Body of pancreas (tissue), 4 donors: ENCODE measurements at regions not wholly inside any gene's neighbourhood (a gene's known extent, or its start where the extent isn't known, plus 50 kb on each side); places are given as distances from the start of the nearest gene placed in this dataset.
"Not testable (repeated sequence)": the region's sequence is repeated elsewhere in the genome, so short reads cannot be mapped to it uniquely, and the experiment has no call there.

Source experiments
- ATAC-seq: fragments of 150-250 bp; one replicate; pipeline ENCODE4 v1.9.1; 2016
- DNase-seq, 4 donors: peaks; one replicate each; pipeline ENCODE4 v3.0.0-alpha.2; 2019
- H3K27ac ChIP-seq, 4 donors: fragments of 200-600 bp; sonication (generic); 1 replicate in 3 of 4; 2 replicates in 1 of 4; pipeline versions ENCODE4 v1.5.1 to v1.6.1; 2016 to 2019; ENCODE audit warnings: mild to moderate bottlenecking in 1 of 4, mixed read lengths in 1 of 4, moderate library complexity in 1 of 4
- H3K27me3 ChIP-seq, 2 donors: fragments of 200-600 bp; sonication (generic); one replicate each; pipeline ENCODE4 v1.6.0; 2016; ENCODE audit warnings: mild to moderate bottlenecking in 1 of 2
- H3K36me3 ChIP-seq, 2 donors: fragments of 200-600 bp; sonication (generic); replicated peaks in 1 of 2; 2 replicates each; pipeline ENCODE4 v1.5.1; 2016; ENCODE audit warnings: low read depth in 2 of 2; ENCODE audit not compliant: insufficient read depth in 1 of 2
- H3K4me1 ChIP-seq: fragments of 200-600 bp; sonication (generic); one replicate; pipeline ENCODE4 v1.6.0; 2016
- H3K4me3 ChIP-seq, 2 donors: fragments of 200-600 bp; sonication (generic); 1 replicate in 1 of 2; 2 replicates in 1 of 2; pipeline ENCODE4 v1.5.1; 2016 to 2019
- H3K9me3 ChIP-seq, 3 donors: fragments of 200-600 bp; sonication (generic); 1 replicate in 2 of 3; 2 replicates in 1 of 3; pipeline ENCODE4 v1.5.1; 2016
- POLR2A ChIP-seq, 3 donors: fragments of 450-650 bp; IDR thresholded peaks; one replicate each; pipeline ENCODE4 v1.6.1; 2016; ENCODE audit warnings: antibody characterized with exemption in 3 of 3, mild to moderate bottlenecking in 2 of 3
- WGBS, 2 donors: methylation state at CpG; one replicate each; pipeline ENCODE4 v1.1.5; 2017; 5-methylcytosine and 5-hydroxymethylcytosine counted together
- intact Hi-C: fragments of 100-400 bp; cut with DNase I; formaldehyde crosslinking; loops from one replicate; pipeline ENCODE4 v1.15.1; 2023
- TF ChIP-seq, protein P1 (sequence below), 7 experiments: fragments of 450-650 bp in 4 of 7; fragments of 200-600 bp in 3 of 7; sonication (generic) in 3 of 7; IDR thresholded peaks; one replicate each; pipeline ENCODE4 v1.5.1; 2016 to 2019; ENCODE audit warnings: antibody characterized with exemption in 7 of 7

DNA sequence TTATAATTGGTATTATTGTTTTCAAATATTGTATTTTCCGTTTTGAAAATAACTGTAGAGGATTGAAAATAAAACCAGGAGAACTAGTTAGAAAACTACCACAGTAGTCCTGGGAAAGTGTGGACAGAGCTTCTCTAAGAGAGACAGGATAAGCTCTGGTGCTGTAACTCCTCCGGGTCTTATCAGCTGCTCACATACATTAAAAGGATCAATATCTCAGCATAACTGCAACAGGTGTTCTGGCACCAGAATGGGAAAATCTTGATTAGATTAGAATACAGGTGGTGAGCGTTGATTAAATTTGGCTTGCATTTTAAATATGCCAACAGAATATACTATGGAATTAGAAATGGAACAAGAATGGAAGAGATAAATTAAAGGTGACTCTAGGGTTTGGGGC is 1138.9 kb upstream of the ADGRB3 start:
- TF ChIP-seq, protein P1, sequence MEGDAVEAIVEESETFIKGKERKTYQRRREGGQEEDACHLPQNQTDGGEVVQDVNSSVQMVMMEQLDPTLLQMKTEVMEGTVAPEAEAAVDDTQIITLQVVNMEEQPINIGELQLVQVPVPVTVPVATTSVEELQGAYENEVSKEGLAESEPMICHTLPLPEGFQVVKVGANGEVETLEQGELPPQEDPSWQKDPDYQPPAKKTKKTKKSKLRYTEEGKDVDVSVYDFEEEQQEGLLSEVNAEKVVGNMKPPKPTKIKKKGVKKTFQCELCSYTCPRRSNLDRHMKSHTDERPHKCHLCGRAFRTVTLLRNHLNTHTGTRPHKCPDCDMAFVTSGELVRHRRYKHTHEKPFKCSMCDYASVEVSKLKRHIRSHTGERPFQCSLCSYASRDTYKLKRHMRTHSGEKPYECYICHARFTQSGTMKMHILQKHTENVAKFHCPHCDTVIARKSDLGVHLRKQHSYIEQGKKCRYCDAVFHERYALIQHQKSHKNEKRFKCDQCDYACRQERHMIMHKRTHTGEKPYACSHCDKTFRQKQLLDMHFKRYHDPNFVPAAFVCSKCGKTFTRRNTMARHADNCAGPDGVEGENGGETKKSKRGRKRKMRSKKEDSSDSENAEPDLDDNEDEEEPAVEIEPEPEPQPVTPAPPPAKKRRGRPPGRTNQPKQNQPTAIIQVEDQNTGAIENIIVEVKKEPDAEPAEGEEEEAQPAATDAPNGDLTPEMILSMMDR (IDR thresholded peaks at IDR 0.05) = no peak
- no peak for TF ChIP-seq POLR2A (IDR thresholded peaks at IDR 0.05)
- ATAC-seq = no peak
- Histone ChIP-seq H3K9me3 (no peaks in the 10 kb centered on the region), H3K36me3 (no peaks in the 10 kb centered on the region), H3K4me3 (no peak overlapping the region), H3K27ac (no peak overlapping the region), H3K27me3 (no peaks in the 10 kb centered on the region), H3K4me1 (no peaks in the 10 kb centered on the region)
- 23% methylated on average over 3 of the region's 3 CpGs for WGBS, 2 donors
- DNase-seq = no peak
- intact Hi-C loops = no loop called here

DNA sequence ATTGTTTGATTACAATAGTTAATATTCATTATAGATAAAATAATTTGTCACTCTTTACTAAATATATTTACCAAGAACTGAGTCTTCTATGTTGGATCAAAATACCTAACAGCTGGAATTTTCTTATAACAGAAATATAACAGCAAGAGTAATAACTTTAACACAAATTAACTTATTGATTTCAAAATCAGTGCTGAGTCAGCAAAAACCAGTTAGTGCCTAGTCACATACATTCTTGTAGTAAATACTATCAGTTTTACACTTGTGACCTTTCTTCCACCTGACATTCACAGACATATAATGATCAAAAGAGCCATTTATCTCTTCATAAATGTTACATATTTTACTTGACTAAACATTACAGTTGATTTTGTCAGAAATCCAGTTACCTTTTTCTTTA is 1141.4 kb upstream of the ADGRB3 start:
- no peak for DNase-seq
- intact Hi-C loops = no loop called here
- ATAC-seq = no peak

DNA sequence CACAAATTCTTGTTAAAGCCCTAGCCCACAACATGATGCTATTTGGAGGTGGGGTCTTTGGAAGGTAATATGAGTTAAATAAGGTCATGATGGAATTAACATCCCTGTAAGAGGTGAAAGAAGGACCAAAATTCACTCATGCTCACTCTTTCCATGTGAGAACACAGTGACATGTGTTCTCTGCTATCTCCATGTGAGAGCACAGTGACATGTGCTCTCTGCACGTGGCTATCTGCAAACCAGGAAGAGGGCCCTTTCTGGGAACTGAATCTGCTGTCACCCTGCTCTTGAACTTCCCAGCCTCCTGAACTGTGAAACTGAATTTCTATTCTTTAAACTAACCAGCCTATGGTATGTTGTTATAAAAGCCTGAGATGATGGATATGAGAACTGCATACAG is 1159.4 kb upstream of the ADGRB3 start:
- no peak for ATAC-seq
- H3K4me1 ChIP-seq = no peaks in the 10 kb centered on the region
- 8 to 20% methylated on average over 1 of the region's 1 CpG for WGBS, 2 donors

More for the DNA sequence above, 1141.4 kb upstream of the ADGRB3 start:
- no peaks in the 10 kb centered on the region for H3K4me1 ChIP-seq
- H3K27me3 ChIP-seq = no peaks in the 10 kb centered on the region
- no peak overlapping the region for H3K4me3 ChIP-seq
- TF ChIP-seq POLR2A (IDR thresholded peaks at IDR 0.05) = no peak
- TF ChIP-seq, protein P1 (IDR thresholded peaks at IDR 0.05) = no peak
- H3K27ac ChIP-seq = no peak overlapping the region
- no peaks in the 10 kb centered on the region for H3K36me3 ChIP-seq
- no peaks in the 10 kb centered on the region for H3K9me3 ChIP-seq

DNA sequence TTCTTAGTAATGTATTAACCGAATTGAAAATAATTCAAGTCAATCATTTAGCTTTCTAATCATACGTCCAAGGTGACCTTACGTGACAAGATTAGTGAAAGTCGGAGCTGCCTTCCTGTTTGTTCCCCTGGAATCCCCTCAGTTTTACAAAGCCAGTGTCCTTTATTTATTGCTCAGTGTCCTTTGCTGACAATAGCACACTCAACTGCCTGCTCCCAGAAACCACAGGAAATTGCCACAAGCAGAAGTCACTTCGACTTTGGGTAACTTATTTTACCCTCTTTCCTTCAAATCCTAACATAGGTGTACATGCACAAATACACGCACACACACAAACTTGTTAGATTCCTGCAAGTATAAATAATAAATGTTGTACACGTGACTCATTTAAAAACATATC is 1167.7 kb upstream of the ADGRB3 start:
- 42 to 54% methylated on average over 7 of the region's 7 CpGs for WGBS, 2 donors
- DNase-seq (no peak), ATAC-seq (no peak)
- Histone ChIP-seq H3K36me3 (no peaks in the 10 kb centered on the region), H3K9me3 (peaks cover 0 to under 1% (median 0%) of the 10 kb centered on the region in 3 donors), H3K27me3 (no peaks in the 10 kb centered on the region), H3K4me1 (no peaks in the 10 kb centered on the region), H3K4me3 (no peak overlapping the region), H3K27ac (no peak overlapping the region)
- no peak for TF ChIP-seq POLR2A (IDR thresholded peaks at IDR 0.05)
- TF ChIP-seq, protein P1 (IDR thresholded peaks at IDR 0.05) = no peak
- intact Hi-C loops = no loop called here

More for the DNA sequence above, 1159.4 kb upstream of the ADGRB3 start:
- H3K9me3 ChIP-seq = no peaks in the 10 kb centered on the region
- H3K27me3 ChIP-seq = no peaks in the 10 kb centered on the region
- DNase-seq = no peak
- H3K27ac ChIP-seq = no peak overlapping the region
- TF ChIP-seq POLR2A (IDR thresholded peaks at IDR 0.05) = no peak
- TF ChIP-seq, protein P1 (IDR thresholded peaks at IDR 0.05) = no peak
- no peaks in the 10 kb centered on the region for H3K36me3 ChIP-seq
- no peak overlapping the region for H3K4me3 ChIP-seq
- intact Hi-C loops = no loop called here

DNA sequence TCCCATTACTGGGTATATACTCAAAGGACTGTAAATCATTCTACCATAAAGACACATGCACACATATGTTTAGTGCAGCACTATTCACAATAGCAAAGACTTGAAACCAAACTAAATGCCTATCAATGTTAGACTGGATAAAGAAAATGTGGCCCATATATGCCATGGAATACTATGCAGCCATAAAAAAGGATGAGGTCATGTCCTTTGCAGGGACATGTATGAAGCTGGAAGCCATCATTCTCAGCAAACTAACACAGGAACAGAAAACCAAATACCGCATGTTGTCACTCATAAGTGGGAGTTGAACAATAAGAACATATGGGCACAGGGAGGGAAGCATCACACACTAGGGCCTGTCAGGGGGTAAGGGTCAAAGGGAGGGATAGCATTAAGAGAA is 1172.4 kb upstream of the ADGRB3 start:
- DNase-seq, ATAC-seq, H3K27ac ChIP-seq, H3K27me3 ChIP-seq, intact Hi-C loops, H3K9me3 ChIP-seq, H3K4me3 ChIP-seq, H3K4me1 ChIP-seq, H3K36me3 ChIP-seq: not testable (repeated sequence)
- WGBS, 2 donors = 85 to 91% methylated on average over 1 of the region's 1 CpG
